ENCODE measurements at regions not wholly inside any gene's neighbourhood (a gene's known extent, or its start where the extent isn't known, plus 50 kb on each side); places are given as distances from the start of the nearest gene placed in this dataset.
"Not testable (repeated sequence)": the region's sequence is repeated elsewhere in the genome, so short reads cannot be mapped to it uniquely, and the experiment has no call there.

GRCh38 chr21:38114717-38115333 lies 142.0 kb upstream of the KCNJ15 start:
- DNase-seq (ENCODE audit: low read depth): no peak
- TF ChIP-seq CTCF (IDR thresholded peaks at IDR 0.05; ENCODE audit: low read length, missing control alignments): no peak

GRCh38 chr21:38115870-38116269 lies 140.9 kb upstream of the KCNJ15 start:
- no peak for DNase-seq (ENCODE audit: low read depth)
- no peak for TF ChIP-seq CTCF (IDR thresholded peaks at IDR 0.05; ENCODE audit: low read length, missing control alignments)
- H3K4me3 ChIP-seq (replicated peaks; ENCODE audit: low read depth, low read length): no peak overlapping the region

More at GRCh38 chr21:38114717-38115333, 142.0 kb upstream of the KCNJ15 start:
- no peak overlapping the region for H3K4me3 ChIP-seq (replicated peaks; ENCODE audit: low read depth, low read length)

- TF ChIP-seq CTCF (IDR thresholded peaks at IDR 0.05; ENCODE audit: low read length, missing control alignments): no peak
- DNase-seq (ENCODE audit: low read depth): no peak
- no peak overlapping the region for H3K4me3 ChIP-seq (replicated peaks; ENCODE audit: low read depth, low read length)
These were observed 137.0 kb upstream of the KCNJ15 start for GRCh38 chr21:38119793-38120192.

GRCh38 chr21:38120679-38120983 lies 136.2 kb upstream of the KCNJ15 start:
- not testable (repeated sequence) for H3K4me3 ChIP-seq (replicated peaks; ENCODE audit: low read depth, low read length); DNase-seq (ENCODE audit: low read depth)

GRCh38 chr21:38120984-38121855 lies 135.6 kb upstream of the KCNJ15 start:
- TF ChIP-seq CTCF (IDR thresholded peaks at IDR 0.05; ENCODE audit: low read length, missing control alignments): no peak
- no peak for DNase-seq (ENCODE audit: low read depth)
- H3K4me3 ChIP-seq (replicated peaks; ENCODE audit: low read depth, low read length): no peak overlapping the region

- no peak for DNase-seq (ENCODE audit: low read depth)
- no peak for TF ChIP-seq CTCF (IDR thresholded peaks at IDR 0.05; ENCODE audit: low read length, missing control alignments)
- H3K4me3 ChIP-seq (replicated peaks; ENCODE audit: low read depth, low read length): no peak overlapping the region
These were observed 134.7 kb upstream of the KCNJ15 start for GRCh38 chr21:38121888-38122720.

- TF ChIP-seq CTCF (IDR thresholded peaks at IDR 0.05; ENCODE audit: low read length, missing control alignments): no peak
These were observed 133.2 kb upstream of the KCNJ15 start for GRCh38 chr21:38123626-38124025.

More at GRCh38 chr21:38123626-38124025, 133.2 kb upstream of the KCNJ15 start:
- H3K4me3 ChIP-seq (replicated peaks; ENCODE audit: low read depth, low read length): no peak overlapping the region
- DNase-seq (ENCODE audit: low read depth): no peak

All from fibroblast of pulmonary artery (primary cell).